Inferior parietal cortex (tissue), 1 donor: ENCODE measurements at regions not wholly inside any gene's neighbourhood (a gene's known extent, or its start where the extent isn't known, plus 50 kb on each side); places are given as distances from the start of the nearest gene placed in this dataset.
"Not testable (repeated sequence)": the region's sequence is repeated elsewhere in the genome, so short reads cannot be mapped to it uniquely, and the experiment has no call there.

Experiments
- DNase-seq: peaks from one replicate; pipeline ENCODE4 v3.0.0-alpha.2; 2016; ENCODE audit errors: extremely low spot score

- DNase-seq: no peak
Observed at GRCh38 chr1:73491621-73492020, 706.4 kb downstream of the LRRIQ3 start.

GRCh38 chr1:73475316-73475870 lies 722.6 kb downstream of the LRRIQ3 start:
- DNase-seq: no peak

- no peak for DNase-seq
Observed at GRCh38 chr1:73472810-73473209, 725.2 kb downstream of the LRRIQ3 start.

GRCh38 chr1:73467731-73468130 lies 730.2 kb downstream of the LRRIQ3 start:
- no peak for DNase-seq

GRCh38 chr1:73463873-73464272 lies 734.1 kb downstream of the LRRIQ3 start:
- no peak for DNase-seq

GRCh38 chr1:73452522-73452921 lies 745.5 kb downstream of the LRRIQ3 start:
- no peak for DNase-seq

GRCh38 chr1:73450668-73451067 lies 747.3 kb downstream of the LRRIQ3 start:
- not testable (repeated sequence) for DNase-seq

- no peak for DNase-seq
Observed at GRCh38 chr1:73411479-73411878, 786.5 kb downstream of the LRRIQ3 start.

GRCh38 chr1:73401666-73402065 lies 796.3 kb downstream of the LRRIQ3 start:
- DNase-seq: no peak

GRCh38 chr1:73382966-73383365 lies 815.0 kb downstream of the LRRIQ3 start:
- no peak for DNase-seq

GRCh38 chr1:73366734-73367413 lies 831.1 kb downstream of the LRRIQ3 start:
- no peak for DNase-seq

- no peak for DNase-seq
Observed at GRCh38 chr1:73359001-73359400, 839.0 kb downstream of the LRRIQ3 start.

- no peak for DNase-seq
Observed at GRCh38 chr1:73356485-73356884, 841.5 kb downstream of the LRRIQ3 start.

GRCh38 chr1:73343947-73344346 lies 854.0 kb downstream of the LRRIQ3 start:
- no peak for DNase-seq

GRCh38 chr1:73333847-73334503 lies 864.0 kb downstream of the LRRIQ3 start:
- no peak for DNase-seq

- DNase-seq: no peak
Observed at GRCh38 chr1:73331726-73332125, 866.2 kb downstream of the LRRIQ3 start.

GRCh38 chr1:73327998-73328397 lies 870.0 kb downstream of the LRRIQ3 start:
- DNase-seq: no peak

- no peak for DNase-seq
Observed at GRCh38 chr1:73327180-73327793, 870.7 kb downstream of the LRRIQ3 start.

- DNase-seq: no peak
Observed at GRCh38 chr1:73326663-73327062, 871.3 kb downstream of the LRRIQ3 start.

- no peak for DNase-seq
Observed at GRCh38 chr1:73310797-73311381, 887.1 kb downstream of the LRRIQ3 start.

- no peak for DNase-seq
Observed at GRCh38 chr1:73306899-73307555, 890.9 kb downstream of the LRRIQ3 start.

GRCh38 chr1:73273886-73274285 lies 924.1 kb downstream of the LRRIQ3 start:
- no peak for DNase-seq
